ENCODE measurements at regions not wholly inside any gene's neighbourhood (a gene's known extent, or its start where the extent isn't known, plus 50 kb on each side); places are given as distances from the start of the nearest gene placed in this dataset.

DNA sequence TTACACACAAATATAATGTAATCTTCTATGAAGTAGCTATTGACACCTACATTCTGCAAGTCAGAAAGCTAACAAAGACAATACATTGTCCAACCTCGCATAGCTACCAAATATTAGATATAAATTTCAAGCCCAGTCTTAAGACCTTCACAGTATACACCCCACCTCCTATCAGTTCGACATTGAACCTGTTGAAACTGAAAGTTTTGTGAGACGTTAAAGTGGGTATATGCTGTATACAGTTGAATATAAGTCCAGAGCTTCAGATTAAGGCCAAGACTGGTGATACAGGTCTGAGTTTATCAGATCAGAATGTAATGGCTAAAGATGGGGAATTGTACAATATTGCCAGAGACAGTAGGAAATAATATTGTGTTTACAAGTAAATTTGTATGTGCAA is 489.3 kb upstream of the RORB start:
- DNase-seq (no peak), ATAC-seq (ENCODE audit: low FRiP score) (no peak)
- 82 to 85% methylated on average over 3 of the region's 3 CpGs for WGBS, 2 donors
- H3K4me3 ChIP-seq (ENCODE audit: low read length in 2 of 2): no peak overlapping the region
- intact Hi-C loops (cut with DNase I): no loop called here
- no peak overlapping the region for H3K27ac ChIP-seq (ENCODE audit: low read depth in 1 of 2, low read length in 2 of 2)
- no peaks in the 10 kb centered on the region for H3K4me1 ChIP-seq (ENCODE audit: control insufficient read depth in 1 of 2, insufficient read depth in 2 of 2, low read length in 2 of 2)
- no peaks in the 10 kb centered on the region for H3K9me3 ChIP-seq (ENCODE audit: control insufficient read depth, low read length)
- H3K36me3 ChIP-seq (ENCODE audit: control insufficient read depth in 1 of 2, insufficient read depth in 2 of 2, low read length in 1 of 2): no peaks in the 10 kb centered on the region
- no peaks in the 10 kb centered on the region for H3K27me3 ChIP-seq (ENCODE audit: control insufficient read depth in 1 of 2, insufficient read depth in 2 of 2, low read length in 1 of 2)

DNA sequence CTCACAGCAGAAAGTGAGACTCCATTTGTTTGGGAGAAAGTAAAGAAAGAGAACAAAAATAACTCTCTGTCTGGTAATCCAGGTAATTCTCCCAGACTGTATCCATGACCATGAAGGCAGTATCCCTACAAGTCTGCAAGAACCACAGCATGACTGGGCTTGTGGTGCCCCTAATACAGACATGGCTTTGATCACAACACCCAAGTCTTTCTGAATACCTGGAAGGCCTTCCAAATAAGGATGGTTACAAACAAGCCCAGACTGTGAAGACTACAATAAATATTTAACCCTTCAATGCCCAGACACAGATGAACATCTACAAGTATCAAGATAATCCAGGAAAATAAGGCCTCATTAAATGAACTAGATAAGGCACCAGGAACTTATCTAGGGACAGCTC is 481.1 kb upstream of the RORB start:
- no peak for ATAC-seq (ENCODE audit: low FRiP score)

DNA sequence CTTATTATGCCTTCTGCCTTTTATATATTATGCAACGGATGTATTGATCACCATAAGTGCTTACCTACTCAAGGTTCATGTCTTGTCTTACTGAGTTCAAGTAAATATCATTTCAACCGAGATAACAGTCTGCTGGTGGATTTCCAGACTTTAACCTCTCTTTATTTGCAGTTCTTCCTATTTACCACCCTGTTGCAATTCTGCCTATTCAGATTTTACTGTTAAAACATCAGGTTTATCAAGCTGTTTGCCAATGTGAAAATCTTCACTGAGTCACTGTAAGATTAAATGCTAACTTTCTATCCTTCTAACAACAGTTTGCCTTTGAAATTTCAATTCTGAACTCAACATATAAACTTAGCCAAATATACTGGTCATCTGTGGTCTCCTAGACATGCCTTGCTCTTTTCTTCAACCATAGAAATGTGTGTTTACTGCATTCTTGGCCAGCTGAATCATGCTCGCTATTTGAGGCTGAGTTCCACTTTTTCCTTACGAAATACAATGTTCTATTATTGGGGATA is 471.7 kb upstream of the RORB start:
- no peaks in the 10 kb centered on the region for H3K9me3 ChIP-seq (ENCODE audit: control insufficient read depth, low read length)
- no peak for ATAC-seq (ENCODE audit: low FRiP score)
- no peaks in the 10 kb centered on the region for H3K36me3 ChIP-seq (ENCODE audit: control insufficient read depth in 1 of 2, insufficient read depth in 2 of 2, low read length in 1 of 2)
- no peaks in the 10 kb centered on the region for H3K4me1 ChIP-seq (ENCODE audit: control insufficient read depth in 1 of 2, insufficient read depth in 2 of 2, low read length in 2 of 2)
- 54 to 58% methylated on average over 4 of the region's 4 CpGs for WGBS, 2 donors
- H3K27ac ChIP-seq (ENCODE audit: low read depth in 1 of 2, low read length in 2 of 2): no peak overlapping the region
- H3K27me3 ChIP-seq (ENCODE audit: control insufficient read depth in 1 of 2, insufficient read depth in 2 of 2, low read length in 1 of 2): no peaks in the 10 kb centered on the region
- intact Hi-C loops (cut with DNase I): no loop called here
- no peak overlapping the region for H3K4me3 ChIP-seq (ENCODE audit: low read length in 2 of 2)
- DNase-seq: no peak

More for the DNA sequence above, 481.1 kb upstream of the RORB start:
- H3K9me3 ChIP-seq (ENCODE audit: control insufficient read depth, low read length): no peaks in the 10 kb centered on the region
- intact Hi-C loops (cut with DNase I): no loop called here
- no peaks in the 10 kb centered on the region for H3K4me1 ChIP-seq (ENCODE audit: control insufficient read depth in 1 of 2, insufficient read depth in 2 of 2, low read length in 2 of 2)
- H3K27me3 ChIP-seq (ENCODE audit: control insufficient read depth in 1 of 2, insufficient read depth in 2 of 2, low read length in 1 of 2): no peaks in the 10 kb centered on the region
- no peak for DNase-seq
- no peak overlapping the region for H3K27ac ChIP-seq (ENCODE audit: low read depth in 1 of 2, low read length in 2 of 2)
- H3K36me3 ChIP-seq (ENCODE audit: control insufficient read depth in 1 of 2, insufficient read depth in 2 of 2, low read length in 1 of 2): no peaks in the 10 kb centered on the region
- H3K4me3 ChIP-seq (ENCODE audit: low read length in 2 of 2): no peak overlapping the region

DNA sequence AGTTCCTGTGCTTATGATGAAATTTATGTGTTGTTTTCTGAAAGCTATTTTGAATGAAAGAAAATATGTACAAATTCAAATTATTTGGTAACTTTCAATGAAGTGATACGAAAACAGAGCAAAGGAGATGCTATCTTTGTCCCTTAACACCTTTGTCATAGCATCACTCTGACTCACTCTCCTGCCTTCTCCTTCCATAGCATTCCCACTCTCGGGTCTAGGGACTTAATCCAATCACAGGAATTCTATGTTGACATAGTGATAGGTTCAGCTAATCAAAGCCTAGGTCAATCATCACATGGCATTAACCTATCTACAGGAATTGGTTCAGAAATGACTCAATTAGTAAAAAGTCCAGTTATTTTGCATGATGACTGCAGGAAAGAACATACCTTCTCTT is 464.7 kb upstream of the RORB start:
- 47 to 58% methylated on average over 2 of the region's 2 CpGs for WGBS, 2 donors
- no peaks in the 10 kb centered on the region for H3K36me3 ChIP-seq (ENCODE audit: control insufficient read depth in 1 of 2, insufficient read depth in 2 of 2, low read length in 1 of 2)
- no peaks in the 10 kb centered on the region for H3K4me1 ChIP-seq (ENCODE audit: control insufficient read depth in 1 of 2, insufficient read depth in 2 of 2, low read length in 2 of 2)
- intact Hi-C loops (cut with DNase I): no loop called here
- H3K9me3 ChIP-seq (ENCODE audit: control insufficient read depth, low read length): no peaks in the 10 kb centered on the region
- ATAC-seq (ENCODE audit: low FRiP score) (no peak), DNase-seq (no peak)
- H3K27ac ChIP-seq (ENCODE audit: low read depth in 1 of 2, low read length in 2 of 2): no peak overlapping the region
- H3K27me3 ChIP-seq (ENCODE audit: control insufficient read depth in 1 of 2, insufficient read depth in 2 of 2, low read length in 1 of 2): no peaks in the 10 kb centered on the region
- H3K4me3 ChIP-seq (ENCODE audit: low read length in 2 of 2): no peak overlapping the region

DNA sequence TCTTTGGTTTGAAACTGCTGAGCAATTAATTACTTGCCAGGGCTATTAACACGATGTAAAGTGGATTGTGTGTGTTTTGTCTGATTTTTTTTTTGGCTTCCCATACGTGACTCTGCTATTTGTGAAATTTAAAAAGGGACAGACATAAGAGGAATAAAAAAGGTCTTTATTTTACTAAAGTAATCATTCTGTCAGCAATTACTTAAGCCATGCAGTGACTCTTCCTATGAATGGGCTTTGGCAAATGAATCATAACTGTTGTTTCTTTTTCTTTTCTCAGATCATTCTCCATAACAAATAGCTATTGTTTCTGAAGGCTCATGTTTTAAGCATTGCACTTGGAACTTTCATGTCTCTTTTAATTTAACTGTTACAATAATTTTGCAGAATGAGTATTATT is 461.3 kb upstream of the RORB start:
- Histone ChIP-seq H3K4me1 (ENCODE audit: control insufficient read depth in 1 of 2, insufficient read depth in 2 of 2, low read length in 2 of 2) (no peaks in the 10 kb centered on the region), H3K27me3 (ENCODE audit: control insufficient read depth in 1 of 2, insufficient read depth in 2 of 2, low read length in 1 of 2) (no peaks in the 10 kb centered on the region), H3K27ac (ENCODE audit: low read depth in 1 of 2, low read length in 2 of 2) (no peak overlapping the region), H3K36me3 (ENCODE audit: control insufficient read depth in 1 of 2, insufficient read depth in 2 of 2, low read length in 1 of 2) (no peaks in the 10 kb centered on the region), H3K9me3 (ENCODE audit: control insufficient read depth, low read length) (no peaks in the 10 kb centered on the region), H3K4me3 (ENCODE audit: low read length in 2 of 2) (no peak overlapping the region)
- 20 to 22% methylated on average over 2 of the region's 2 CpGs for WGBS, 2 donors
- ATAC-seq (ENCODE audit: low FRiP score) (no peak), DNase-seq (no peak)
- intact Hi-C loops (cut with DNase I): no loop called here

DNA sequence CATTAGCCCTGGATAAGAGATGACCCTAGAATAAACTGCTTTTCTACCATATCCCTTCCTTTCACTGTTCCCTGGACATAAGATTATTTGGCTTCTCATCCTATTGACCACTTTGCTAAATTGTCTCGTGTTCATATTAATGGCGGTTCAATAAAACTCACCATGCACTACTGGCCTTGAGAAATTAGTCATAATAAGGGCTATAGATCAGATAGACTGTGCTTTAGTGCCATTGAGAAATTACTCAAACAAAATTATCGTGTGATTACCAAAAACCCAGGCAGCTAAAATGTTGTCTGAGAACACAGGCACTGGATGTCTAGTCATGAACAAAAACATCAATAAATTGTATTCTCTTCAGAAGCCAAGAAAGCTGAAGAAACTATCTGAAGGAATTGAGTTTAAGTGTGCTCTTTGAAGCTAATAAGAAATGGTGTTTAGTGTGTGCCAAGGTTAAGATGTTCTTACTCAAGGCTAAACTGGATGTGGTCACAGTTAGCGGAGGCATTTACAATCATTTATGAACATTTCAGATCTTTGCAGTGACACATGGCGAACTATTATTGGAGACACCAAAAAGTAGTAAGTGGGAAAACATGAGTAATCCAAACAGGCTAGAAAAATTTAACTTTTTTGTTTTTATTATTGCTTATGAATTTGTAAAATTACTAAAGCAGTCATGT is 460.4 kb upstream of the RORB start:
- ATAC-seq (ENCODE audit: low FRiP score) (no peak), DNase-seq (no peak)
- Histone ChIP-seq H3K4me3 (ENCODE audit: low read length in 2 of 2) (no peak overlapping the region), H3K27me3 (ENCODE audit: control insufficient read depth in 1 of 2, insufficient read depth in 2 of 2, low read length in 1 of 2) (no peaks in the 10 kb centered on the region), H3K4me1 (ENCODE audit: control insufficient read depth in 1 of 2, insufficient read depth in 2 of 2, low read length in 2 of 2) (no peaks in the 10 kb centered on the region), H3K9me3 (ENCODE audit: control insufficient read depth, low read length) (no peaks in the 10 kb centered on the region), H3K36me3 (ENCODE audit: control insufficient read depth in 1 of 2, insufficient read depth in 2 of 2, low read length in 1 of 2) (no peaks in the 10 kb centered on the region), H3K27ac (ENCODE audit: low read depth in 1 of 2, low read length in 2 of 2) (no peak overlapping the region)
- intact Hi-C loops (cut with DNase I): no loop called here
- 71 to 84% methylated on average over 5 of the region's 5 CpGs for WGBS, 2 donors

GRCh38 chr9:74037274-74037673 is 459.9 kb upstream of the RORB start:
- ATAC-seq (ENCODE audit: low FRiP score): no peak
- 73 to 81% methylated on average over 1 of the region's 1 CpG for WGBS, 2 donors
- no peak for DNase-seq

GRCh38 chr9:74041588-74041987 is 455.5 kb upstream of the RORB start:
- Histone ChIP-seq H3K27ac (ENCODE audit: low read depth in 1 of 2, low read length in 2 of 2) (no peak overlapping the region), H3K9me3 (ENCODE audit: control insufficient read depth, low read length) (no peaks in the 10 kb centered on the region), H3K27me3 (ENCODE audit: control insufficient read depth in 1 of 2, insufficient read depth in 2 of 2, low read length in 1 of 2) (no peaks in the 10 kb centered on the region), H3K36me3 (ENCODE audit: control insufficient read depth in 1 of 2, insufficient read depth in 2 of 2, low read length in 1 of 2) (no peaks in the 10 kb centered on the region), H3K4me1 (ENCODE audit: control insufficient read depth in 1 of 2, insufficient read depth in 2 of 2, low read length in 2 of 2) (no peaks in the 10 kb centered on the region), H3K4me3 (ENCODE audit: low read length in 2 of 2) (no peak overlapping the region)
- intact Hi-C loops (cut with DNase I): no loop called here
- DNase-seq (no peak), ATAC-seq (ENCODE audit: low FRiP score) (no peak)

More at GRCh38 chr9:74037274-74037673, 459.9 kb upstream of the RORB start:
- intact Hi-C loops (cut with DNase I): no loop called here
- no peaks in the 10 kb centered on the region for H3K4me1 ChIP-seq (ENCODE audit: control insufficient read depth in 1 of 2, insufficient read depth in 2 of 2, low read length in 2 of 2)
- H3K27ac ChIP-seq (ENCODE audit: low read depth in 1 of 2, low read length in 2 of 2): no peak overlapping the region
- H3K4me3 ChIP-seq (ENCODE audit: low read length in 2 of 2): no peak overlapping the region
- no peaks in the 10 kb centered on the region for H3K27me3 ChIP-seq (ENCODE audit: control insufficient read depth in 1 of 2, insufficient read depth in 2 of 2, low read length in 1 of 2)
- no peaks in the 10 kb centered on the region for H3K9me3 ChIP-seq (ENCODE audit: control insufficient read depth, low read length)
- no peaks in the 10 kb centered on the region for H3K36me3 ChIP-seq (ENCODE audit: control insufficient read depth in 1 of 2, insufficient read depth in 2 of 2, low read length in 1 of 2)

DNA sequence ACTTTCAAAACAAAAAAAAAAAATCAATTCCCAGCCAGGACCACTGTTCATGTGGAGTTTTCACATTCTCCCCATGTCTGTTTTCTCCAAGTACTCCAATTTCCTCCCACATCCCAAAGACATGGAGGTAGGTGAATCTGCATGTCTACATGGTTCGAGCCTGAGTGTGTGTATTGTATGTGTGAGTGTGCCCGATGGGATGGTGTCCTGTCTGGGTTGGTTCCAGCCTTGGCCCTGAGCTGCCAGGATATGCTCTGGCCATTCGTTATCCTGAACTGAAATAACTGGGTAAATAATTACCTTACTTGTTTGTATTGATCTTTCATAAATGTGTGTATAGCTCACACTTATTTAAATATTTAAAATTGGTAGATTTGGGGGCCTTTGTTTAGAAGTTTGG is 452.3 kb upstream of the RORB start:
- intact Hi-C loops (cut with DNase I): no loop called here
- no peak overlapping the region for H3K4me3 ChIP-seq (ENCODE audit: low read length in 2 of 2)
- H3K27me3 ChIP-seq (ENCODE audit: control insufficient read depth in 1 of 2, insufficient read depth in 2 of 2, low read length in 1 of 2): no peaks in the 10 kb centered on the region
- H3K27ac ChIP-seq (ENCODE audit: low read depth in 1 of 2, low read length in 2 of 2): no peak overlapping the region
- H3K9me3 ChIP-seq (ENCODE audit: control insufficient read depth, low read length): no peaks in the 10 kb centered on the region
- ATAC-seq (ENCODE audit: low FRiP score): no peak
- no peak for DNase-seq
- no peaks in the 10 kb centered on the region for H3K36me3 ChIP-seq (ENCODE audit: control insufficient read depth in 1 of 2, insufficient read depth in 2 of 2, low read length in 1 of 2)
- 81 to 85% methylated on average over 3 of the region's 3 CpGs for WGBS, 2 donors
- H3K4me1 ChIP-seq (ENCODE audit: control insufficient read depth in 1 of 2, insufficient read depth in 2 of 2, low read length in 2 of 2): no peaks in the 10 kb centered on the region
